ENCODE measurements at regions not wholly inside any gene's neighbourhood (a gene's known extent, or its start where the extent isn't known, plus 50 kb on each side); places are given as distances from the start of the nearest gene placed in this dataset.

DNA sequence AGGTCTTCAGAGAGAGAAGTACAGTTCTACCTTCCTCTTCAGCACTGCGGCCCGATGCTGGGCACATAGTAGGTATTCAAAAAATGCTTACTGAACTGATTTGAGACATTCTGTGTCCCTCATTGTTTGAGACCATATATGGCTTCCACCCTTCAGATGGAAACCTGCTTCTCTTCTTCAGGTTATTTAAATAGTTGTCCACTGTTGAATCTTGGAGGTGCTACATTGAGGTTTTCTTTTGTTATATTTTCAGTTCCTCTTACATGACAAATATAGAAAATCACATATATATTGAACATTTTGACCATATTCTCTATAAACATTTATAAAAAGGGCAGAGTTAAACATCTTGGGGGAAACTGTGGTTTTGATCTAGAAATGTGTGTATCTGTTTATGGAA lies 200.2 kb upstream of the LRRC3B start:
- FAIRE-seq (no peak), DNase-seq (ENCODE audit: low read depth, low spot score) (no peak)
- dilution Hi-C loops (cut with MboI; ENCODE audit: extremely low pct_ligation_motif_present, low sequenced_read_pairs) (no loop called here), intact Hi-C loops (cut with micrococcal nuclease) (no loop called here)
- no peaks in the 10 kb centered on the region for H3K36me3 ChIP-seq (ENCODE audit: control insufficient read depth in 2 of 2, extremely low read depth in 1 of 2, insufficient read depth in 2 of 2, low read length in 2 of 2)
- no peak overlapping the region for H3K4me2 ChIP-seq (ENCODE audit: insufficient read depth, low read length)
- POLR2A ChIA-PET = no interaction called here
- TF ChIP-seq MYC (IDR thresholded peaks at IDR 0.05; ENCODE audit: low read depth, low read length) = no peak
- CTCF ChIA-PET = no interaction called here
- H3K27me3 ChIP-seq (ENCODE audit: control insufficient read depth in 2 of 2, insufficient read depth in 2 of 2, low read length in 2 of 2) = no peaks in the 10 kb centered on the region
- no peaks in the 10 kb centered on the region for H4K20me1 ChIP-seq (replicated peaks; ENCODE audit: control insufficient read depth, extremely low read depth, insufficient read depth, low read length)
- H3K9ac ChIP-seq (replicated peaks; ENCODE audit: extremely low read depth, insufficient read depth, low read length) = no peak overlapping the region
- H3K79me2 ChIP-seq (ENCODE audit: control insufficient read depth, insufficient read depth, low read length) = no peaks in the 10 kb centered on the region
- no peaks in the 10 kb centered on the region for H3K9me3 ChIP-seq (replicated peaks; ENCODE audit: control insufficient read depth, insufficient read depth, low read length)
- no peaks in the 10 kb centered on the region for H3K9me1 ChIP-seq (replicated peaks; ENCODE audit: control insufficient read depth, extremely low read depth, insufficient read depth, low read length)
- H3K4me3 ChIP-seq (replicated peaks in 1 of 3; ENCODE audit: insufficient read depth in 1 of 3, low read depth in 1 of 3, low read length in 3 of 3) = no peak overlapping the region
- H3K4me1 ChIP-seq (ENCODE audit: control insufficient read depth, extremely low read depth, insufficient read depth, low read length) = no peaks in the 10 kb centered on the region
- no TSS peak for BruUV-seq (replicated peaks)
- H2AFZ ChIP-seq (ENCODE audit: low read depth, low read length) = no peak overlapping the region
- no peak overlapping the region for H3K27ac ChIP-seq (ENCODE audit: insufficient read depth, low read depth, low read length)

DNA sequence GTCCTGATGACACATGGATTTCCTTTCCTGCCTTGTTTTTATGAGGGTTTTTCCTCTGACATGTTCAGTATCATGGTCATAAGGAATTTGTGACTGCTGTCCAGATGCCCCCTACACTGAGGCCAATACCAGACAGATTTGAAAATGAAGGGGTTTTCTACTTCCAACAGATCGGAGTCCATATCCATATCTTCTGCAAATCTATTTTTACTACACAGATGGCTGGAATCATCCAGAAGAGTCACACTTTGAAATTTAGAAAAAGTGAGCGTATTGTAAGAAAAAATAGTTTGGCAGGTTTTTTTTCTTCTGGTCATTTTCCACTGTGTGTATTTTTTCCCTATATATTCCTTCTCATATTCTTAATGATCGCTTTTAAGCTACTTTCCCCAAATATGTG lies 197.5 kb upstream of the LRRC3B start:
- Histone ChIP-seq H3K4me2 (ENCODE audit: insufficient read depth, low read length) (no peak overlapping the region), H4K20me1 (replicated peaks; ENCODE audit: control insufficient read depth, extremely low read depth, insufficient read depth, low read length) (no peaks in the 10 kb centered on the region), H3K9me1 (replicated peaks; ENCODE audit: control insufficient read depth, extremely low read depth, insufficient read depth, low read length) (no peaks in the 10 kb centered on the region), H3K27ac (ENCODE audit: insufficient read depth, low read depth, low read length) (no peak overlapping the region), H3K27me3 (ENCODE audit: control insufficient read depth in 2 of 2, insufficient read depth in 2 of 2, low read length in 2 of 2) (no peaks in the 10 kb centered on the region), H3K79me2 (ENCODE audit: control insufficient read depth, insufficient read depth, low read length) (no peaks in the 10 kb centered on the region), H3K9me3 (replicated peaks; ENCODE audit: control insufficient read depth, insufficient read depth, low read length) (no peaks in the 10 kb centered on the region), H3K4me3 (replicated peaks in 1 of 3; ENCODE audit: insufficient read depth in 1 of 3, low read depth in 1 of 3, low read length in 3 of 3) (no peak overlapping the region), H3K9ac (replicated peaks; ENCODE audit: extremely low read depth, insufficient read depth, low read length) (no peak overlapping the region), H2AFZ (ENCODE audit: low read depth, low read length) (no peak overlapping the region), H3K36me3 (ENCODE audit: control insufficient read depth in 2 of 2, extremely low read depth in 1 of 2, insufficient read depth in 2 of 2, low read length in 2 of 2) (no peaks in the 10 kb centered on the region), H3K4me1 (ENCODE audit: control insufficient read depth, extremely low read depth, insufficient read depth, low read length) (no peaks in the 10 kb centered on the region)
- FAIRE-seq = no peak
- ChIA-PET CTCF (no interaction called here), POLR2A (no interaction called here)
- no TSS peak for BruUV-seq (replicated peaks)
- intact Hi-C loops (cut with micrococcal nuclease) (no loop called here), dilution Hi-C loops (cut with MboI; ENCODE audit: extremely low pct_ligation_motif_present, low sequenced_read_pairs) (no loop called here)
- DNase-seq (ENCODE audit: low read depth, low spot score) = no peak
- no peak for TF ChIP-seq POLR2A (IDR thresholded peaks at IDR 0.05; ENCODE audit: low read depth, low read length)
- no peak for TF ChIP-seq CTCF (IDR thresholded peaks at IDR 0.05; ENCODE audit: extremely low read depth in 1 of 2, insufficient read depth in 1 of 2, low read depth in 1 of 2, low read length in 2 of 2)
- no peak for TF ChIP-seq GATA2 (IDR thresholded peaks at IDR 0.05; ENCODE audit: insufficient read depth, insufficient read length, low read depth, low read length)
- no peak for TF ChIP-seq EZH2 (IDR thresholded peaks at IDR 0.05; ENCODE audit: borderline replicate concordance, low read depth, low read length, severe bottlenecking)
- TF ChIP-seq JUN (IDR thresholded peaks at IDR 0.05; ENCODE audit: borderline replicate concordance, insufficient read depth, insufficient read length, low read depth) = no peak
- TF ChIP-seq FOS (IDR thresholded peaks at IDR 0.05; ENCODE audit: borderline replicate concordance, insufficient read depth, low read length) = no peak
- no peak for TF ChIP-seq POLR2AphosphoS5 (IDR thresholded peaks at IDR 0.05; ENCODE audit: insufficient read depth, low read depth, low read length)
- TF ChIP-seq, protein P1, sequence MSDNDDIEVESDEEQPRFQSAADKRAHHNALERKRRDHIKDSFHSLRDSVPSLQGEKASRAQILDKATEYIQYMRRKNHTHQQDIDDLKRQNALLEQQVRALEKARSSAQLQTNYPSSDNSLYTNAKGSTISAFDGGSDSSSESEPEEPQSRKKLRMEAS (IDR thresholded peaks at IDR 0.05; ENCODE audit: insufficient read depth, insufficient read length) = no peak
- no peak for TF ChIP-seq MYC (IDR thresholded peaks at IDR 0.05; ENCODE audit: low read depth, low read length)

Measured in endothelial cell of umbilical vein (primary cell).